ENCODE measurements at regions not wholly inside any gene's neighbourhood (a gene's known extent, or its start where the extent isn't known, plus 50 kb on each side); places are given as distances from the start of the nearest gene placed in this dataset.

GRCh38 chr2:128495996-128496547, 177.4 kb upstream of the HS6ST1 start:
- no peak overlapping the region for H3K4me3 ChIP-seq (ENCODE audit: low read depth, low read length)
- DNase-seq (ENCODE audit: low read depth), result no peak
- no peak for TF ChIP-seq CTCF (IDR thresholded peaks at IDR 0.05; ENCODE audit: control insufficient read depth, extremely low read depth, insufficient read depth)

GRCh38 chr2:128496700-128497099, 178.0 kb upstream of the HS6ST1 start:
- H3K4me3 ChIP-seq (ENCODE audit: low read depth, low read length), result no peak overlapping the region
- no peak for DNase-seq (ENCODE audit: low read depth)
- no peak for TF ChIP-seq CTCF (IDR thresholded peaks at IDR 0.05; ENCODE audit: control insufficient read depth, extremely low read depth, insufficient read depth)

- no peak for TF ChIP-seq CTCF (IDR thresholded peaks at IDR 0.05; ENCODE audit: control insufficient read depth, extremely low read depth, insufficient read depth)
- no peak for DNase-seq (ENCODE audit: low read depth)
Observed at GRCh38 chr2:128497461-128497860, 178.8 kb upstream of the HS6ST1 start.

GRCh38 chr2:128498086-128498485, 179.4 kb upstream of the HS6ST1 start:
- H3K4me3 ChIP-seq (ENCODE audit: low read depth, low read length), result no peak overlapping the region
- no peak for TF ChIP-seq CTCF (IDR thresholded peaks at IDR 0.05; ENCODE audit: control insufficient read depth, extremely low read depth, insufficient read depth)
- DNase-seq (ENCODE audit: low read depth), result no peak

More at GRCh38 chr2:128497461-128497860, 178.8 kb upstream of the HS6ST1 start:
- H3K4me3 ChIP-seq (ENCODE audit: low read depth, low read length), result no peak overlapping the region

- no peak for DNase-seq (ENCODE audit: low read depth)
- no peak overlapping the region for H3K4me3 ChIP-seq (ENCODE audit: low read depth, low read length)
- TF ChIP-seq CTCF (IDR thresholded peaks at IDR 0.05; ENCODE audit: control insufficient read depth, extremely low read depth, insufficient read depth), result no peak
Observed at GRCh38 chr2:128498589-128498988, 179.9 kb upstream of the HS6ST1 start.

- H3K4me3 ChIP-seq (ENCODE audit: low read depth, low read length), result no peak overlapping the region
- no peak for DNase-seq (ENCODE audit: low read depth)
- no peak for TF ChIP-seq CTCF (IDR thresholded peaks at IDR 0.05; ENCODE audit: control insufficient read depth, extremely low read depth, insufficient read depth)
Observed at GRCh38 chr2:128499367-128500137, 180.9 kb upstream of the HS6ST1 start.

Data from LNCaP clone FGC (cell line).